ENCODE measurements at regions not wholly inside any gene's neighbourhood (a gene's known extent, or its start where the extent isn't known, plus 50 kb on each side); places are given as distances from the start of the nearest gene placed in this dataset.

- Mint-ChIP-seq H3K4me3 (no peak overlapping the region), H3K9me3 (peaks cover 15% of the 10 kb centered on the region), H3K27me3 (ENCODE audit: low read depth) (no peaks in the 10 kb centered on the region), H3K4me1 (peaks cover 3% of the 10 kb centered on the region), H3K27ac (no peak overlapping the region), H3K36me3 (no peaks in the 10 kb centered on the region)
- TF ChIP-seq CTCF (IDR thresholded peaks at IDR 0.05; ENCODE audit: unreplicated experiment): no peak
- no peak for DNase-seq (ENCODE audit: low spot score in 2 of 2, unreplicated experiment in 2 of 2)
Observed at GRCh38 chr13:80255946-80256345, 85.0 kb downstream of the SPRY2 start.

- Mint-ChIP-seq H3K4me3 (no peak overlapping the region), H3K27ac (no peak overlapping the region), H3K9me3 (peaks cover 5% of the 10 kb centered on the region), H3K36me3 (no peaks in the 10 kb centered on the region), H3K4me1 (peaks cover 10% of the 10 kb centered on the region), H3K27me3 (ENCODE audit: low read depth) (no peaks in the 10 kb centered on the region)
- no peak for TF ChIP-seq CTCF (IDR thresholded peaks at IDR 0.05; ENCODE audit: unreplicated experiment)
- no peak for DNase-seq (ENCODE audit: low spot score in 2 of 2, unreplicated experiment in 2 of 2)
Observed at GRCh38 chr13:80251403-80251802, 89.5 kb downstream of the SPRY2 start.

GRCh38 chr13:80250213-80250810 lies 90.6 kb downstream of the SPRY2 start:
- Mint-ChIP-seq H3K27ac (no peak overlapping the region), H3K4me3 (no peak overlapping the region), H3K36me3 (no peaks in the 10 kb centered on the region), H3K4me1 (peaks cover 10% of the 10 kb centered on the region), H3K9me3 (peaks cover 5% of the 10 kb centered on the region), H3K27me3 (ENCODE audit: low read depth) (no peaks in the 10 kb centered on the region)
- no peak for DNase-seq (ENCODE audit: low spot score in 2 of 2, unreplicated experiment in 2 of 2)
- TF ChIP-seq CTCF (IDR thresholded peaks at IDR 0.05; ENCODE audit: unreplicated experiment): no peak

GRCh38 chr13:80249516-80250212 lies 91.3 kb downstream of the SPRY2 start:
- Mint-ChIP-seq H3K9me3 (peaks cover 5% of the 10 kb centered on the region), H3K4me1 (peaks cover 10% of the 10 kb centered on the region), H3K4me3 (no peak overlapping the region), H3K27me3 (ENCODE audit: low read depth) (no peaks in the 10 kb centered on the region), H3K36me3 (no peaks in the 10 kb centered on the region), H3K27ac (no peak overlapping the region)
- no peak for DNase-seq (ENCODE audit: low spot score in 2 of 2, unreplicated experiment in 2 of 2)
- TF ChIP-seq CTCF (IDR thresholded peaks at IDR 0.05; ENCODE audit: unreplicated experiment): no peak

- H3K36me3 Mint-ChIP-seq: no peaks in the 10 kb centered on the region
- no peaks in the 10 kb centered on the region for H3K9me3 Mint-ChIP-seq
- H3K4me3 Mint-ChIP-seq: no peak overlapping the region
- no peak overlapping the region for H3K27ac Mint-ChIP-seq
- no peak for TF ChIP-seq CTCF (IDR thresholded peaks at IDR 0.05; ENCODE audit: unreplicated experiment)
- no peaks in the 10 kb centered on the region for H3K27me3 Mint-ChIP-seq (ENCODE audit: low read depth)
- DNase-seq (ENCODE audit: low spot score in 2 of 2, unreplicated experiment in 2 of 2): no peak
- H3K4me1 Mint-ChIP-seq: peaks cover 5% of the 10 kb centered on the region
Observed at GRCh38 chr13:80245162-80245733, 95.7 kb downstream of the SPRY2 start.
